ENCODE measurements at regions not wholly inside any gene's neighbourhood (a gene's known extent, or its start where the extent isn't known, plus 50 kb on each side); places are given as distances from the start of the nearest gene placed in this dataset.

DNA sequence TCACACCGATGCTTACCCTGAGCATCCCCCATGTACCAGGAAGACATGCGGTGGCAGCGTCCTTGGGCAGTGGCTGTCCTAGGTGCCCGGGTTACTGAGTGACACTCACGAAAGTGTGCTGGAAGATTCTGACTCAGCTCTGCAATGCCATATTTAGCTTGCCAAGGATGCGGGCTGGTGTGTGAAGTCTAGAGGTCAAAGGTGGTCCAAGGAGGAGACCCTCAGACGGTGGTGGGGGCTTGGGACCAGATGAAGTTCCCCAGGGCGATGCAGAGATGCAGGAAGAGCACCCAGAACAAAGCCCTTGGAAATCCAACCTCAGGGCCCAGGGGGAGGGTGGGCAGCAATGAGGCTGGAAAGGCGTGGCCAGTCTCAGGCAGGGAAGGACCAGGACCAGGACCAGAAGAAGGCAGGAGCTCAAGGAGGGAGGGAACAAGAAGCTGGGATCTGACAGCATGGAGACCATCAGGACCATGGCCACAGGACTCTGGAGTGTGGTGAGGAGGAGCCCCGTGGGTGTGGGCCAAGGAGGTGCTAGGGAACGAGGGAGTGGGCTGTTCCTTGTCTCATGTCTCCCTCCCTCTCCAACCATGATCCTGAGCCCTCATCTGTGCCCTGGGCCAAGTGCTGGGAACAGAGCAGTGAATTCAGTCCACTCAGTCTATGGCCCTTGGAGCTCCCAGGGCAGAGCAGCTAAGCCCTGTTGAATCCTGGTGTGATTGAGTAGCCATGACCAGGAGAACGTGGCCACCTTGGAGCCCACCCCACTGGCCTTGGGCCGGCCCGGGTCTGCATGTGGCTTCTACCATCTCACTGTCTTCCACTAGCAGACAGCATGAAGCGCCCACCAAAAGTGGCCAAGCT lies 310.1 kb upstream of the DIO3 start:
- no peaks in the 10 kb centered on the region for H4K20me1 ChIP-seq (ENCODE audit: insufficient read depth, low read length)
- H3K27ac ChIP-seq (ENCODE audit: low read length), result no peak overlapping the region
- no peak for DNase-seq
- H3K4me2 ChIP-seq (ENCODE audit: low read depth, low read length), result no peak overlapping the region
- H3K36me3 ChIP-seq (replicated peaks; ENCODE audit: insufficient read depth, low read length), result no peaks in the 10 kb centered on the region
- no peaks in the 10 kb centered on the region for H3K4me1 ChIP-seq (ENCODE audit: low read length)
- H3K4me3 ChIP-seq (ENCODE audit: low read length), result no peak overlapping the region
- no peaks in the 10 kb centered on the region for H3K79me2 ChIP-seq (ENCODE audit: low read length)
- H3K27me3 ChIP-seq (replicated peaks; ENCODE audit: insufficient read depth, low read length), result peaks cover 11% of the 10 kb centered on the region; the same call in 1 of the 2 replicates
- H3K9me3 ChIP-seq (replicated peaks; ENCODE audit: insufficient read depth, low read length), result no peaks in the 10 kb centered on the region
- no peaks in the 10 kb centered on the region for H3F3A ChIP-seq (ENCODE audit: insufficient read depth, low read length)
- no peaks in the 10 kb centered on the region for H3K9me2 ChIP-seq (replicated peaks; ENCODE audit: insufficient read depth, low read length)
- no peak for TF ChIP-seq EZH2 (optimal IDR thresholded peaks at IDR 0.05; ENCODE audit: low read depth, low read length)
- H3K9ac ChIP-seq (ENCODE audit: low read length), result no peak overlapping the region
- no peak overlapping the region for H2AFZ ChIP-seq (ENCODE audit: low read length)

DNA sequence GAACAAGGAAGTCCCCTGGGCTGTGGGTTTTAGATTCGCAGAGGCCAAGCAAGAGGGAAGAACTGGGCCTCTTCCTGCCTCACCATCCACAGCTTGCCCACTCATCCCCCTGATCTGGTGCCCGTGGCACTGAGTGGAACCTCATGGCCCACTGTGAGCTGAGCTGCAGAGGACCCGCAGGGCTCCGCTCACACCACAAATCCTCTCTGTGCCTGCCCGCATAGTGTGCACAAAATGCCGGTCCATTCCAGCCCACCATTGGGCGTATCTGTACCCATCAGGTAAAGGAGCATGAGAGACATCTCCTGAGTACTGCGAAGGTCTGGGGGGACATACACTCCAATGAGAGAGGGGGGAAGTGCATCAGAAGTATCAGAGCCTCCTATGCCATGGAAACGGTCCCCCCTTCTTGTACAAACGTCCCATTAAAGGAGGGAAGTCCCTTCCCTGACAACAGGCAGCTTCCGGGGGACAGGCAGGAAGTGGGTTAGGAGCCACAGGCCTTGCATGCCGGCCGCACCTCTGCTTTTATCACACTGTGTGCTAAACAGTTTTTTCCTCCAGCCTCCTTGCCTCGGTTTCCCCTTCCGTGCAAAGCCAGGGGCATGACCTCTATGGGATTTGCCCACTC lies 309.4 kb upstream of the DIO3 start:
- Histone ChIP-seq H3K79me2 (ENCODE audit: low read length) (no peaks in the 10 kb centered on the region), H3K27ac (ENCODE audit: low read length) (no peak overlapping the region), H3K4me2 (ENCODE audit: low read depth, low read length) (no peak overlapping the region), H3K9me2 (replicated peaks; ENCODE audit: insufficient read depth, low read length) (no peaks in the 10 kb centered on the region), H3K27me3 (replicated peaks; ENCODE audit: insufficient read depth, low read length) (peaks cover 11% of the 10 kb centered on the region; the same call in 1 of the 2 replicates), H4K20me1 (ENCODE audit: insufficient read depth, low read length) (no peaks in the 10 kb centered on the region), H2AFZ (ENCODE audit: low read length) (no peak overlapping the region), H3K9ac (ENCODE audit: low read length) (no peak overlapping the region), H3K36me3 (replicated peaks; ENCODE audit: insufficient read depth, low read length) (no peaks in the 10 kb centered on the region), H3F3A (ENCODE audit: insufficient read depth, low read length) (no peaks in the 10 kb centered on the region), H3K9me3 (replicated peaks; ENCODE audit: insufficient read depth, low read length) (no peaks in the 10 kb centered on the region), H3K4me3 (ENCODE audit: low read length) (no peak overlapping the region), H3K4me1 (ENCODE audit: low read length) (no peaks in the 10 kb centered on the region)
- DNase-seq, result no peak
- TF ChIP-seq EZH2phosphoT487 (IDR thresholded peaks at IDR 0.05; ENCODE audit: low read length), result no peak
- TF ChIP-seq EZH2 (optimal IDR thresholded peaks at IDR 0.05; ENCODE audit: low read depth, low read length), result no peak
- TF ChIP-seq, protein P1, sequence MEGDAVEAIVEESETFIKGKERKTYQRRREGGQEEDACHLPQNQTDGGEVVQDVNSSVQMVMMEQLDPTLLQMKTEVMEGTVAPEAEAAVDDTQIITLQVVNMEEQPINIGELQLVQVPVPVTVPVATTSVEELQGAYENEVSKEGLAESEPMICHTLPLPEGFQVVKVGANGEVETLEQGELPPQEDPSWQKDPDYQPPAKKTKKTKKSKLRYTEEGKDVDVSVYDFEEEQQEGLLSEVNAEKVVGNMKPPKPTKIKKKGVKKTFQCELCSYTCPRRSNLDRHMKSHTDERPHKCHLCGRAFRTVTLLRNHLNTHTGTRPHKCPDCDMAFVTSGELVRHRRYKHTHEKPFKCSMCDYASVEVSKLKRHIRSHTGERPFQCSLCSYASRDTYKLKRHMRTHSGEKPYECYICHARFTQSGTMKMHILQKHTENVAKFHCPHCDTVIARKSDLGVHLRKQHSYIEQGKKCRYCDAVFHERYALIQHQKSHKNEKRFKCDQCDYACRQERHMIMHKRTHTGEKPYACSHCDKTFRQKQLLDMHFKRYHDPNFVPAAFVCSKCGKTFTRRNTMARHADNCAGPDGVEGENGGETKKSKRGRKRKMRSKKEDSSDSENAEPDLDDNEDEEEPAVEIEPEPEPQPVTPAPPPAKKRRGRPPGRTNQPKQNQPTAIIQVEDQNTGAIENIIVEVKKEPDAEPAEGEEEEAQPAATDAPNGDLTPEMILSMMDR (IDR thresholded peaks at IDR 0.05; ENCODE audit: low read length), result no peak

DNA sequence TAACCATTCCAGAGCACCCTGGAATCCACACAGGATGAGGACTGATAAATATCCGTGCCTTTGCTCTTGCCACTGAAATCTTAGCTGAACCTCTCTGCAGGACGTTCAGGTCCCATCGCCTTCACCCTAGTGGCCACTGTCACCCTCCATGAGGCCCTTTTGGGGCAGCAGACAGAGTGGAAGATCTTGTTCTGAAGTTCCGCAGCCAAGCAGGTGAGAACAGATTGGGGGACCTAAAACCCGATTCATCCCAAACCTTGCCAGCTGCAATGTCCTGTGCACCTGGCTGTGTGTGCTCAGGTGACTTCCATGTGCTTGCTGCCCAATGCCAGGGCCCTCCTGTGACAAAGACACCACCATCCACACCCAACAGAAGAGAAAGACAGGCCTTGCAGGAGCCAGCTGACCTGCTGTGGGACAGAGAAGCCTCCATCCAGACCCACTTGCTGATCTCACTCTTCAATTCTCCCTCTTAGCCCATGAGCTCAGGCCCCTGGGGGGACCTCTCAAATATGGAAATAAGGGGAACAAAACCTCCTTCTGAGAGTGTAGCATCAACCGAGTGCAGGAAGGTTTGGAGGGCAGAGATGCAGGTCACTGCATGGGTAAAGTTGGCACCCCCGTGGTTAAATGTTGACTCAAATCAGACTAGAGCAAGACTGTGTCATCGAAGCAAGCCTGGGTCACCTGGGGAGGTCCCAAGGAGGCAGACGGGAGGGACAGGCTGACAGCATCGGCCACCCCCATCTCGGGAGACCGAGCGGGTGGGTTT lies 308.7 kb upstream of the DIO3 start:
- H3K4me1 ChIP-seq (ENCODE audit: low read length), result no peaks in the 10 kb centered on the region
- H3K27me3 ChIP-seq (replicated peaks; ENCODE audit: insufficient read depth, low read length), result peaks cover 11% of the 10 kb centered on the region; the same call in 1 of the 2 replicates
- no peaks in the 10 kb centered on the region for H3K9me2 ChIP-seq (replicated peaks; ENCODE audit: insufficient read depth, low read length)
- no peaks in the 10 kb centered on the region for H3F3A ChIP-seq (ENCODE audit: insufficient read depth, low read length)
- H4K20me1 ChIP-seq (ENCODE audit: insufficient read depth, low read length), result no peaks in the 10 kb centered on the region
- no peak overlapping the region for H3K27ac ChIP-seq (ENCODE audit: low read length)
- no peak overlapping the region for H3K4me3 ChIP-seq (ENCODE audit: low read length)
- no peak for DNase-seq
- H3K36me3 ChIP-seq (replicated peaks; ENCODE audit: insufficient read depth, low read length), result no peaks in the 10 kb centered on the region
- H3K9me3 ChIP-seq (replicated peaks; ENCODE audit: insufficient read depth, low read length), result no peaks in the 10 kb centered on the region
- no peak for TF ChIP-seq EZH2 (optimal IDR thresholded peaks at IDR 0.05; ENCODE audit: low read depth, low read length)
- TF ChIP-seq EZH2phosphoT487 (IDR thresholded peaks at IDR 0.05; ENCODE audit: low read length), result no peak
- TF ChIP-seq, protein P1 (IDR thresholded peaks at IDR 0.05; ENCODE audit: low read length), result no peak
- H3K4me2 ChIP-seq (ENCODE audit: low read depth, low read length), result no peak overlapping the region
- H3K9ac ChIP-seq (ENCODE audit: low read length), result no peak overlapping the region
- H2AFZ ChIP-seq (ENCODE audit: low read length), result no peak overlapping the region
- H3K79me2 ChIP-seq (ENCODE audit: low read length), result no peaks in the 10 kb centered on the region

Measured in MM.1S (cell line).